H9 (cell line): ENCODE measurements at regions not wholly inside any gene's neighbourhood (a gene's known extent, or its start where the extent isn't known, plus 50 kb on each side); places are given as distances from the start of the nearest gene placed in this dataset.
"Not testable (repeated sequence)": the region's sequence is repeated elsewhere in the genome, so short reads cannot be mapped to it uniquely, and the experiment has no call there.

Experiments used
- DNase-seq: peaks from one replicate; pipeline ENCODE4 v3.0.0-alpha.2; 2017
- H2AFZ ChIP-seq: one replicate; pipeline ENCODE4 v1.6.1; 2013; ENCODE audit warnings: mild to moderate bottlenecking, low read length, control low read depth, moderate library complexity
- H2AK5ac ChIP-seq: 2 replicates; pipeline ENCODE4 v1.6.1; 2013; ENCODE audit warnings: low read length, control low read depth, mixed read lengths; ENCODE audit not compliant: insufficient read length
- H2BK120ac ChIP-seq: one replicate; pipeline ENCODE4 v1.6.1; 2013; ENCODE audit warnings: low read depth, mild to moderate bottlenecking, low read length, control low read depth, inconsistent platforms; ENCODE audit not compliant: poor library complexity, severe bottlenecking
- H2BK12ac ChIP-seq: 2 replicates; pipeline ENCODE4 v1.6.1; 2013; ENCODE audit warnings: low read length, control low read depth, mixed read lengths, low read depth; ENCODE audit not compliant: insufficient read length
- H2BK15ac ChIP-seq: 2 replicates; pipeline ENCODE4 v1.6.1; 2013; ENCODE audit warnings: low read depth, low read length, control low read depth
- H2BK20ac ChIP-seq: one replicate; pipeline ENCODE4 v1.6.1; 2013; ENCODE audit warnings: low read depth, mild to moderate bottlenecking, low read length, control low read depth, inconsistent platforms; ENCODE audit not compliant: poor library complexity, severe bottlenecking
- H2BK5ac ChIP-seq: 2 replicates; pipeline ENCODE4 v1.6.1; 2013; ENCODE audit warnings: low read length, control low read depth, mixed read lengths; ENCODE audit not compliant: insufficient read length
- H3K14ac ChIP-seq: 2 replicates; pipeline ENCODE4 v1.6.1; 2013; ENCODE audit warnings: low read length, control low read depth; ENCODE audit not compliant: insufficient read depth
- H3K18ac ChIP-seq: 2 replicates; pipeline ENCODE4 v1.6.1; 2013; ENCODE audit warnings: low read depth, mild to moderate bottlenecking, mixed read lengths, low read length, control low read depth; ENCODE audit not compliant: insufficient read length
- H3K23ac ChIP-seq: 2 replicates; pipeline ENCODE4 v1.6.1; 2013; ENCODE audit warnings: low read length, control low read depth, mixed read lengths, low read depth; ENCODE audit not compliant: insufficient read length
- H3K23me2 ChIP-seq: 2 replicates; pipeline ENCODE4 v1.6.1; 2013; ENCODE audit warnings: low read depth, mild to moderate bottlenecking, mixed read lengths, low read length, control low read depth; ENCODE audit not compliant: insufficient read length, poor library complexity, severe bottlenecking
- H3K27ac ChIP-seq: 2 replicates; pipeline ENCODE4 v1.5.1; 2013; ENCODE audit warnings: low read length, control low read depth, mixed read lengths, low read depth; ENCODE audit not compliant: insufficient read length
- H3K27me3 ChIP-seq: 2 replicates; pipeline ENCODE4 v1.6.1; 2013; ENCODE audit warnings: low read length, control low read depth, inconsistent platforms; ENCODE audit not compliant: insufficient read depth
- H3K4ac ChIP-seq: 2 replicates; pipeline ENCODE4 v1.6.1; 2013; ENCODE audit warnings: low read depth, mild to moderate bottlenecking, control low read depth, inconsistent platforms, low read length, moderate library complexity
- H3K4me1 ChIP-seq: 2 replicates; pipeline ENCODE4 v1.6.1; 2013; ENCODE audit warnings: low read length, control low read depth, inconsistent platforms; ENCODE audit not compliant: insufficient read depth
- H3K4me2 ChIP-seq: 2 replicates; pipeline ENCODE4 v1.6.1; 2013; ENCODE audit warnings: low read length, control low read depth, mixed read lengths; ENCODE audit not compliant: insufficient read length, insufficient read depth
- H3K56ac ChIP-seq: 2 replicates; pipeline ENCODE4 v1.6.1; 2013; ENCODE audit warnings: low read depth, mild to moderate bottlenecking, mixed read lengths, low read length, control low read depth; ENCODE audit not compliant: insufficient read length
- H3K79me1 ChIP-seq: 2 replicates; pipeline ENCODE4 v1.6.1; 2013; ENCODE audit warnings: low read depth, mild to moderate bottlenecking, moderate library complexity, low read length, control low read depth, inconsistent platforms; ENCODE audit not compliant: insufficient read depth, poor library complexity, severe bottlenecking
- H3K79me2 ChIP-seq: 2 replicates; pipeline ENCODE4 v1.6.1; 2013; ENCODE audit warnings: low read length, control low read depth, inconsistent platforms; ENCODE audit not compliant: insufficient read depth
- H3K9ac ChIP-seq: 2 replicates; pipeline ENCODE4 v1.6.1; 2013; ENCODE audit warnings: low read length, control low read depth, mixed read lengths; ENCODE audit not compliant: insufficient read length; ENCODE audit errors: extremely low read depth
- H3K9me3 ChIP-seq: one replicate; pipeline ENCODE4 v1.6.1; 2013; ENCODE audit warnings: low read depth, low read length, inconsistent platforms; ENCODE audit not compliant: control insufficient read depth
- H3T11ph ChIP-seq: one replicate; pipeline ENCODE4 v1.6.1; 2013; ENCODE audit warnings: mild to moderate bottlenecking, low read length, control low read depth, inconsistent platforms
- H4K20me1 ChIP-seq: one replicate; pipeline ENCODE4 v1.6.1; 2013; ENCODE audit not compliant: control insufficient read depth, insufficient read length, insufficient read depth
- H4K5ac ChIP-seq: 2 replicates; pipeline ENCODE4 v1.6.1; 2013; ENCODE audit warnings: low read depth, mild to moderate bottlenecking, mixed read lengths, low read length, control low read depth; ENCODE audit not compliant: insufficient read length
- H4K8ac ChIP-seq: replicated peaks from 2 replicates; pipeline ENCODE4 v1.6.1; 2013; ENCODE audit warnings: low read length, control low read depth, mixed read lengths, low read depth; ENCODE audit not compliant: insufficient read length
- H4K91ac ChIP-seq: 2 replicates; pipeline ENCODE4 v1.6.1; 2013; ENCODE audit warnings: low read depth, mild to moderate bottlenecking, moderate library complexity, mixed read lengths, low read length, control low read depth; ENCODE audit not compliant: insufficient read length
- H3K27ac Mint-ChIP-seq, 3 experiments: 2 replicates in 2 of 3; 3 replicates in 1 of 3; pipeline ENCODE4 v1.8.0; 2020 to 2021; ENCODE audit warnings: mixed read lengths in 3 of 3, mild to moderate bottlenecking in 1 of 3, moderate library complexity in 1 of 3
- H3K27me3 Mint-ChIP-seq: 2 replicates; pipeline ENCODE4 v1.8.0; 2021; ENCODE audit warnings: low read depth, mild to moderate bottlenecking, moderate library complexity, mixed read lengths
- H3K36me3 Mint-ChIP-seq, 3 experiments: 2 replicates in 2 of 3; 3 replicates in 1 of 3; pipeline ENCODE4 v1.8.0; 2020 to 2021; ENCODE audit warnings: low read depth in 3 of 3, mixed read lengths in 3 of 3; ENCODE audit not compliant: insufficient read depth in 1 of 3
- H3K4me1 Mint-ChIP-seq, 2 experiments: 2 replicates each; pipeline ENCODE4 v1.8.0; 2020; ENCODE audit warnings: mixed read lengths in 2 of 2
- H3K4me3 Mint-ChIP-seq, 2 experiments: 2 replicates in 1 of 2; 3 replicates in 1 of 2; pipeline ENCODE4 v1.8.0; 2020 to 2021; ENCODE audit warnings: mild to moderate bottlenecking in 2 of 2, mixed read lengths in 2 of 2, moderate library complexity in 1 of 2
- H3K9me3 Mint-ChIP-seq, 2 experiments: 2 replicates in 1 of 2; 3 replicates in 1 of 2; pipeline ENCODE4 v1.8.0; 2020; ENCODE audit warnings: mild to moderate bottlenecking in 2 of 2, mixed read lengths in 2 of 2, moderate library complexity in 1 of 2
- CTCF ChIP-seq: fragments of 200-600 bp; sonication (generic); conservative IDR thresholded peaks from 3 replicates; pipeline ENCODE4 v1.8.0; 2021; ENCODE audit warnings: antibody characterized with exemption, mild to moderate bottlenecking
- WGBS: extraction: QIAGEN DNeasy Blood & Tissue Kit; methylation state at CpG from one replicate; pipeline ENCODE4 v1.1.7; 2013; ENCODE audit warnings: missing lambda C conversion rate, low lambda C conversion rate, mixed read lengths; ENCODE audit not compliant: insufficient read length; ENCODE audit errors: extremely low coverage; 5-methylcytosine and 5-hydroxymethylcytosine counted together

- H3K4me2 ChIP-seq: no peak overlapping the region
- H3K36me3 Mint-ChIP-seq: peaks cover 3 to 11% (median 4%) of the 10 kb centered on the region in 3 experiments; a peak in 5 of 7 replicates
These were observed 205.9 kb upstream of the FAM47A start for GRCh38 chrX:34338046-34338445.

GRCh38 chrX:34335376-34335775 lies 203.3 kb upstream of the FAM47A start:
- H2BK20ac ChIP-seq, H3K9me3 ChIP-seq, H3K56ac ChIP-seq, H3K79me2 ChIP-seq, H2BK15ac ChIP-seq, H4K5ac ChIP-seq, H3K27me3 Mint-ChIP-seq, H4K91ac ChIP-seq, H2BK5ac ChIP-seq, H2BK12ac ChIP-seq, H3K27me3 ChIP-seq, H3K9ac ChIP-seq, H3K27ac Mint-ChIP-seq, H3K4ac ChIP-seq, DNase-seq, H3K23me2 ChIP-seq, H2AK5ac ChIP-seq, H3K23ac ChIP-seq, H3K4me1 ChIP-seq, H2AFZ ChIP-seq, H3K14ac ChIP-seq, H3T11ph ChIP-seq, H3K18ac ChIP-seq, H4K20me1 ChIP-seq, H3K4me2 ChIP-seq, H3K79me1 ChIP-seq, H3K27ac ChIP-seq, H3K4me3 Mint-ChIP-seq, H2BK120ac ChIP-seq, H4K8ac ChIP-seq: not testable (repeated sequence)
- peaks cover 6 to 16% of the 10 kb centered on the region in 2 experiments for H3K4me1 Mint-ChIP-seq
- H3K9me3 Mint-ChIP-seq: peaks cover 18 to 48% of the 10 kb centered on the region in 2 experiments; a peak in 4 of 5 replicates
- peaks cover 3 to 11% (median 4%) of the 10 kb centered on the region in 3 experiments; a peak in 5 of 7 replicates for H3K36me3 Mint-ChIP-seq
- WGBS: no CpG with 5 or more reads among the region's 2 CpGs

More at GRCh38 chrX:34338046-34338445, 205.9 kb upstream of the FAM47A start:
- Histone ChIP-seq H3K4ac (no peak overlapping the region), H3K23me2 (no peaks in the 10 kb centered on the region), H3K9me3 (no peaks in the 10 kb centered on the region), H2BK20ac (no peak overlapping the region), H2AK5ac (no peak overlapping the region), H4K20me1 (no peaks in the 10 kb centered on the region), H3K23ac (no peak overlapping the region), H3K14ac (no peak overlapping the region), H3T11ph (no peak overlapping the region), H2BK12ac (no peak overlapping the region), H3K4me1 (no peaks in the 10 kb centered on the region), H3K79me1 (no peaks in the 10 kb centered on the region), H3K27ac (no peak overlapping the region), H4K8ac (no peak overlapping the region), H3K79me2 (no peaks in the 10 kb centered on the region), H3K56ac (no peak overlapping the region), H2AFZ (no peak overlapping the region), H2BK5ac (no peak overlapping the region), H2BK15ac (no peak overlapping the region), H3K9ac (no peak overlapping the region), H4K5ac (no peak overlapping the region), H4K91ac (no peak overlapping the region), H3K27me3 (no peaks in the 10 kb centered on the region), H3K18ac (no peak overlapping the region), H2BK120ac (no peak overlapping the region)
- Mint-ChIP-seq H3K4me3 (no peak overlapping the region), H3K27me3 (no peaks in the 10 kb centered on the region), H3K4me1 (peaks cover 6 to 16% of the 10 kb centered on the region in 2 experiments), H3K27ac (no peak overlapping the region), H3K9me3 (peaks cover 18 to 56% of the 10 kb centered on the region in 2 experiments; a peak in 4 of 5 replicates)
- no peak for DNase-seq
- no peak for TF ChIP-seq CTCF
